H1 (cell line): ENCODE measurements at regions not wholly inside any gene's neighbourhood (a gene's known extent, or its start where the extent isn't known, plus 50 kb on each side); places are given as distances from the start of the nearest gene placed in this dataset.

Experiments
- EZH2 ChIP-seq: fragments of 200-600 bp; sonication (generic); IDR thresholded peaks from 2 replicates; pipeline ENCODE4 v1.7.1; 2012; ENCODE audit warnings: low read depth, mild to moderate bottlenecking, moderate library complexity, low read length, inconsistent platforms; ENCODE audit not compliant: severe bottlenecking
- KDM1A ChIP-seq: fragments of 200-600, 300-600 bp; sonication (generic); IDR thresholded peaks from 2 replicates; pipeline ENCODE4 v1.7.1; 2016; ENCODE audit warnings: mild to moderate bottlenecking, low read length, borderline replicate concordance
- NANOG ChIP-seq: IDR thresholded peaks from 2 replicates; pipeline ENCODE4 v1.6.1; 2011; ENCODE audit warnings: low read length, low read depth, mild to moderate bottlenecking, inconsistent platforms; ENCODE audit not compliant: insufficient read depth, poor library complexity, severe bottlenecking
- RNF2 ChIP-seq: fragments of 200-900, 300-1000 bp; sonication (generic); IDR thresholded peaks from 2 replicates; pipeline ENCODE4 v1.7.1; 2016; ENCODE audit warnings: borderline replicate concordance, low read depth, mild to moderate bottlenecking, antibody characterized with exemption, low read length; ENCODE audit not compliant: poor library complexity, severe bottlenecking; ENCODE audit errors: missing control alignments
- SP2 ChIP-seq: IDR thresholded peaks from 2 replicates; pipeline ENCODE4 v1.6.1; 2012; ENCODE audit warnings: mild to moderate bottlenecking, low read length, inconsistent platforms
- USF2 ChIP-seq: IDR thresholded peaks from 2 replicates; pipeline ENCODE4 v1.6.1; 2011; ENCODE audit warnings: low read length, improper control_type of control experiment

- TF ChIP-seq NANOG (no peak), SP2 (no peak), EZH2 (no peak), USF2 (no peak), RNF2 (no peak), KDM1A (no peak)
Measured at GRCh38 chr1:164165466-164165865, 393.5 kb upstream of the PBX1 start (continued).
